SK-N-SH (cell line): ENCODE measurements at regions not wholly inside any gene's neighbourhood (a gene's known extent, or its start where the extent isn't known, plus 50 kb on each side); places are given as distances from the start of the nearest gene placed in this dataset.

Source experiments
- CTCF ChIA-PET: fragments of 300-600, 350-600 bp; formaldehyde crosslinking; extraction: SDS; loops from one replicate; lab custom pipeline; 2021; lab: Yijun Ruan, JAX
- POLR2A ChIA-PET: fragments of 350-600 bp; sonication (Branson Sonifier 250); formaldehyde crosslinking; extraction: SDS; loops from one replicate; lab custom pipeline; 2020; ENCODE audit warnings: antibody characterized with exemption, inconsistent platforms; lab: Yijun Ruan, JAX
- DNase-seq: peaks from one replicate; pipeline ENCODE4 v3.0.0; 2012
- H2AFZ ChIP-seq: fragments of 200-600 bp; sonication (generic); 2 replicates; pipeline ENCODE4 v1.8.1; 2016; ENCODE audit warnings: antibody characterized with exemption, mild to moderate bottlenecking, low read depth
- H3F3A ChIP-seq: fragments of 200-600 bp; sonication (generic); replicated peaks from 2 replicates; pipeline ENCODE3; 2016; ENCODE audit warnings: antibody characterized with exemption, mild to moderate bottlenecking; ENCODE audit not compliant: insufficient read depth
- H3K27ac ChIP-seq, 2 experiments: fragments of 200-500 bp in 1 of 2; fragments of 200-600 bp in 1 of 2; sonication (Bioruptor generic) in 1 of 2; sonication (generic), shearing (Covaris generic) in 1 of 2; 2 replicates each; pipeline versions ENCODE4 v1.5.1 to v1.6.1; 2014 to 2016; ENCODE audit warnings: low read depth in 2 of 2, inconsistent platforms in 1 of 2, low read length in 1 of 2, mild to moderate bottlenecking in 1 of 2, mixed read lengths in 1 of 2
- H3K27me3 ChIP-seq: fragments of 200-600 bp; sonication (generic), shearing (Covaris generic); 2 replicates; pipeline ENCODE4 v1.6.1; 2016; ENCODE audit warnings: mixed run types; ENCODE audit not compliant: insufficient read depth
- H3K36me3 ChIP-seq, 2 experiments: fragments of 200-500 bp in 1 of 2; fragments of 200-600 bp in 1 of 2; sonication (Bioruptor generic) in 1 of 2; sonication (generic) in 1 of 2; replicated peaks in 1 of 2; 2 replicates each; pipeline versions ENCODE3 to v1.5.1; 2014 to 2016; ENCODE audit warnings: low read length in 1 of 2, mild to moderate bottlenecking in 1 of 2; ENCODE audit not compliant: insufficient read depth in 2 of 2, control insufficient read depth in 1 of 2
- H3K4me1 ChIP-seq, 2 experiments: fragments of 200-500 bp in 1 of 2; fragments of 200-600 bp in 1 of 2; sonication (Bioruptor generic) in 1 of 2; sonication (generic), shearing (Covaris generic) in 1 of 2; 2 replicates each; pipeline versions ENCODE4 v1.5.1 to v1.6.1; 2014 to 2016; ENCODE audit warnings: low read depth in 1 of 2, low read length in 1 of 2, mixed run types in 1 of 2; ENCODE audit not compliant: insufficient read depth in 2 of 2, control insufficient read depth in 1 of 2
- H3K4me2 ChIP-seq: fragments of 200-600 bp; sonication (generic), shearing (Covaris generic); 2 replicates; pipeline ENCODE4 v1.6.1; 2017; ENCODE audit warnings: mixed run types
- H3K4me3 ChIP-seq, 2 experiments: fragments of 200-500 bp in 1 of 2; fragments of 200-600 bp in 1 of 2; sonication (Bioruptor generic) in 1 of 2; sonication (generic), shearing (Covaris generic) in 1 of 2; 2 replicates each; pipeline versions ENCODE4 v1.5.1 to v1.8.1; 2014 to 2016; ENCODE audit warnings: low read depth in 2 of 2, inconsistent platforms in 1 of 2, low read length in 1 of 2, mild to moderate bottlenecking in 1 of 2, mixed read lengths in 1 of 2, moderate library complexity in 1 of 2
- H3K79me2 ChIP-seq: fragments of 200-600 bp; sonication (generic); 2 replicates; pipeline ENCODE4 v1.8.1; 2017; ENCODE audit warnings: mild to moderate bottlenecking; ENCODE audit not compliant: insufficient read depth
- H3K9ac ChIP-seq: fragments of 200-600 bp; sonication (generic); 2 replicates; pipeline ENCODE4 v1.6.1; 2017; ENCODE audit warnings: mixed run types
- H3K9me2 ChIP-seq: fragments of 200-600 bp; sonication (generic); 2 replicates; pipeline ENCODE4 v1.6.1; 2017; ENCODE audit warnings: mixed run types
- H3K9me3 ChIP-seq: fragments of 200-600 bp; sonication (generic); 2 replicates; pipeline ENCODE4 v1.6.1; 2017; ENCODE audit warnings: mixed run types, mild to moderate bottlenecking, moderate library complexity
- H4K20me1 ChIP-seq: fragments of 200-600 bp; sonication (generic); 2 replicates; pipeline ENCODE4 v1.6.1; 2017; ENCODE audit warnings: mild to moderate bottlenecking, mixed run types; ENCODE audit not compliant: insufficient read depth
- CHD2 ChIP-seq: fragments of 150-350 bp; IDR thresholded peaks from 2 replicates; pipeline ENCODE4 v1.6.1; 2018; ENCODE audit warnings: low read length; ENCODE audit not compliant: partially characterized antibody
- EZH2phosphoT487 ChIP-seq: fragments of 200-600 bp; sonication (generic); IDR thresholded peaks from 2 replicates; pipeline ENCODE4 v1.6.1; 2017; ENCODE audit warnings: low read depth, mixed run types, mild to moderate bottlenecking, antibody characterized with exemption, moderate library complexity, borderline replicate concordance
- FOSL2 ChIP-seq: IDR thresholded peaks from 2 replicates; pipeline ENCODE4 v1.4.0; 2012; ENCODE audit warnings: low read depth, mild to moderate bottlenecking, moderate library complexity, borderline replicate concordance
- FOXJ3 ChIP-seq: sonication (generic); formaldehyde crosslinking; IDR thresholded peaks from 2 replicates; pipeline ENCODE4 v1.5.1; 2020; ENCODE audit warnings: mild to moderate bottlenecking, missing genetic modification reagents
- FOXM1 ChIP-seq: IDR thresholded peaks from 2 replicates; pipeline ENCODE4 v1.4.0; 2012; ENCODE audit warnings: low read depth, mild to moderate bottlenecking
- IRF3 ChIP-seq: fragments of 150-350 bp; IDR thresholded peaks from 2 replicates; pipeline ENCODE4 v1.6.1; 2016; ENCODE audit warnings: mild to moderate bottlenecking, low read depth, low read length
- JUND ChIP-seq: IDR thresholded peaks from 2 replicates; pipeline ENCODE4 v1.4.0; 2012
- MEF2A ChIP-seq: IDR thresholded peaks from 2 replicates; pipeline ENCODE4 v1.4.0; 2012; ENCODE audit warnings: low read depth, borderline replicate concordance
- MXI1 ChIP-seq: IDR thresholded peaks from 2 replicates; pipeline ENCODE4 v1.6.1; 2012; ENCODE audit warnings: mild to moderate bottlenecking, low read depth, low read length, improper control_type of control experiment
- NFIC ChIP-seq: IDR thresholded peaks from 2 replicates; pipeline ENCODE4 v1.4.0; 2012; ENCODE audit warnings: borderline replicate concordance
- RAD21 ChIP-seq: IDR thresholded peaks from 2 replicates; pipeline ENCODE4 v1.6.1; 2012; ENCODE audit warnings: mild to moderate bottlenecking, low read length
- SIN3A ChIP-seq: IDR thresholded peaks from 2 replicates; pipeline ENCODE4 v1.6.1; 2012; ENCODE audit warnings: low read depth, mild to moderate bottlenecking, low read length, moderate library complexity, borderline replicate concordance
- SMC3 ChIP-seq: IDR thresholded peaks from 2 replicates; pipeline ENCODE4 v1.6.1; 2012; ENCODE audit warnings: low read depth, low read length, improper control_type of control experiment
- TCF12 ChIP-seq: IDR thresholded peaks from 2 replicates; pipeline ENCODE4 v1.4.0; 2012
- TEAD4 ChIP-seq: IDR thresholded peaks from 2 replicates; pipeline ENCODE4 v1.4.0; 2012; ENCODE audit warnings: mild to moderate bottlenecking, borderline replicate concordance; ENCODE audit not compliant: insufficient read depth
- USF1 ChIP-seq: IDR thresholded peaks from 2 replicates; pipeline ENCODE4 v1.4.0; 2012; ENCODE audit warnings: low read depth, borderline replicate concordance
- YY1 ChIP-seq: IDR thresholded peaks from 2 replicates; pipeline ENCODE4 v1.4.0; 2012; ENCODE audit warnings: low read depth, mild to moderate bottlenecking
- WGBS: methylation state at CpG from one replicate; pipeline ENCODE4 v1.1.6; 2017; ENCODE audit warnings: low lambda C conversion rate; 5-methylcytosine and 5-hydroxymethylcytosine counted together
- TF ChIP-seq, protein P1 (sequence below): IDR thresholded peaks from 2 replicates; pipeline ENCODE4 v1.4.0; 2012; ENCODE audit warnings: low read depth
- TF ChIP-seq, protein P2 (sequence below): fragments of 150-350 bp; IDR thresholded peaks from 2 replicates; pipeline ENCODE4 v1.6.1; 2017; ENCODE audit warnings: antibody characterized with exemption, low read length, low read depth, borderline replicate concordance
- TF ChIP-seq, protein P3 (sequence below): fragments of 200-600 bp; sonication (generic); IDR thresholded peaks from 2 replicates; pipeline ENCODE4 v1.6.1; 2017; ENCODE audit warnings: antibody characterized with exemption, mild to moderate bottlenecking, moderate library complexity
- TF ChIP-seq, protein P4 (sequence below): IDR thresholded peaks from 2 replicates; pipeline ENCODE4 v1.4.0; 2012; ENCODE audit warnings: low read depth, borderline replicate concordance

DNA sequence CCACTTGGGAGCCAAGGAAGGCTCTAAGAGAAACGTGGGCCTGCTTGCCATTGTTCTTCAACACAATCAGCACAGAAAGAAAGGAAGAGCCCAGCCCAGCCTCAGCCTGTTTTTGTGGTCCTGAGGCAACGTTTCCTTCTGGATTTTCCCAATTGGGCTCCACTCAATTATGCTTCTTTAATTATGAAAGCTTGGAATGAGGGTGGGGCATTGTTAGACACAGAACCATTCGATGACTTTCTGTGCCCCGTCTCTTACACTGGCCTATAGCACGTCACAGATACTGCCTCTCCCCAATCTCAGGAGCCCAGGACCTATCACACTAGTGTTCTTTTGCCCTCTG lies 207.4 kb downstream of the ZFP36L2 start:
- no peak overlapping the region for H3K9ac ChIP-seq
- no peaks in the 10 kb centered on the region for H3K9me3 ChIP-seq
- H3K27me3 ChIP-seq, result no peaks in the 10 kb centered on the region
- no peak overlapping the region for H2AFZ ChIP-seq
- H3K9me2 ChIP-seq, result no peaks in the 10 kb centered on the region
- H3K4me2 ChIP-seq, result no peak overlapping the region
- CTCF ChIA-PET, result interaction anchor here (0.6 to 2.8 kb wide), 4 partner anchors 160 to 466 kb away, joined by 3 to 12 read pairs (median 3); no protein-coding TSS in a partner anchor
- TF ChIP-seq SMC3, result no peak
- no peak for TF ChIP-seq YY1
- TF ChIP-seq NFIC, result no peak
- TF ChIP-seq TCF12, result no peak
- TF ChIP-seq FOXJ3, result no peak
- no peak for TF ChIP-seq RAD21
- TF ChIP-seq SIN3A, result no peak
- no peak for TF ChIP-seq CHD2
- TF ChIP-seq EZH2phosphoT487, result no peak
- TF ChIP-seq, protein P1, sequence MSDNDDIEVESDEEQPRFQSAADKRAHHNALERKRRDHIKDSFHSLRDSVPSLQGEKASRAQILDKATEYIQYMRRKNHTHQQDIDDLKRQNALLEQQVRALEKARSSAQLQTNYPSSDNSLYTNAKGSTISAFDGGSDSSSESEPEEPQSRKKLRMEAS, result no peak
- no peak for TF ChIP-seq TEAD4
- no peak for TF ChIP-seq FOSL2
- no peaks in the 10 kb centered on the region; a peak in 1 of 4 replicates for H3K4me1 ChIP-seq
- no peaks in the 10 kb centered on the region for H4K20me1 ChIP-seq
- no peaks in the 10 kb centered on the region for H3F3A ChIP-seq
- no peaks in the 10 kb centered on the region for H3K36me3 ChIP-seq
- POLR2A ChIA-PET, result no interaction called here
- 78% methylated on average over 5 of the region's 5 CpGs for WGBS
- H3K27ac ChIP-seq, result no peak overlapping the region
- no peak for DNase-seq
- no peaks in the 10 kb centered on the region for H3K79me2 ChIP-seq
- no peak overlapping the region for H3K4me3 ChIP-seq

DNA sequence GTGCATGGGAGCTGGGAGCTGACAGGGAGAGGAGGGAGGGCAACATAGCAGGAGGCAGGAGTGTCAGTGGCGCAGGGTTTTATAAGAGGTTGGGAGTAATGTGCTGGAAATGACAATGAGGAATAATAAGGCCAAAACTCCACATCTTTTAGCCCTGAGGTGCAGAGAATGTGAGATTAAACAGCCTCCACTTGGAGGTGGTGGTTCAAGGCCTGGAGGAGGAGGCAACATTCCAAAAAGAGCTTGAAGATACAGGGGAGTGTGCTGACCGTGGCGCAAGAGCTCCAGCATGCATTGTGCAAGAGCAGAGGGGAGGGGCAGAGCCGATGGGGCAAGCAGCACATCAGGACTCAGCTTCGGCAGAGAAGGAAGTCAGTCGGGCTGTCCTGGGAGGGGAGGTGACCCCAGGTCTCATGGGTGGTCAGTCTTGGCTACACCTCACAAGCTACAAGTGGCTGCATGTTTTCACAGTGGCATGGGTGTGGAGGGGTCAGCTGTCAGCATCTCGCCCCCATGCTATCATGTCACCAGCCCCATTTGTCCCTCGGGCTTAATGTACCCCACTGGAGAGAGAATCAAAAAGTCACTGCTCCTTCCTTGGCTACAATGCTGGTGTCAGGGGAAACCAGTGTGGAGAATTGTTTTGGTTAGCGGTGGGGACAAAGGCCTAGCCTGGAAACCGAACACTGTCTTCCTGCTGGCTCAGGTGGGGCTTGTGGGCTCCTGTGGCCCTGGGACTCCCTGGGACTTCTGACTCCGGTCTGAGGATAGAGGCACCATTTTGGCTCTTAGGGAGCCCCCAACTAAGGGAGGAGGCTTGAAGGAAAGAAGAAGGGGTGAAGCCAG lies 208.0 kb downstream of the ZFP36L2 start:
- Histone ChIP-seq H3K36me3 (no peaks in the 10 kb centered on the region), H4K20me1 (no peaks in the 10 kb centered on the region), H3K79me2 (no peaks in the 10 kb centered on the region), H3K9me2 (no peaks in the 10 kb centered on the region), H3K27me3 (no peaks in the 10 kb centered on the region), H3K4me3 (no peak overlapping the region), H3K9me3 (no peaks in the 10 kb centered on the region), H3F3A (no peaks in the 10 kb centered on the region), H3K9ac (no peak overlapping the region), H2AFZ (no peak overlapping the region), H3K4me1 (no peaks in the 10 kb centered on the region; a peak in 1 of 4 replicates), H3K4me2 (no peak overlapping the region), H3K27ac (no peak overlapping the region)
- ChIA-PET CTCF (interaction anchor here (0.8 to 2.8 kb wide), 7 partner anchors 11 to 524 kb away, joined by 3 to 12 read pairs (median 3); no protein-coding TSS in a partner anchor), POLR2A (interaction anchor here (1.2 kb wide), 1 partner anchor 209 kb away, joined by 3 read pairs; no protein-coding TSS in a partner anchor)
- TF ChIP-seq IRF3 (no peak), JUND (no peak), USF1 (no peak), MXI1 (no peak), SIN3A (no peak), CHD2 (no peak), TCF12 (no peak), MEF2A (no peak), FOXM1 (no peak), FOXJ3 (no peak)
- TF ChIP-seq, protein P2, sequence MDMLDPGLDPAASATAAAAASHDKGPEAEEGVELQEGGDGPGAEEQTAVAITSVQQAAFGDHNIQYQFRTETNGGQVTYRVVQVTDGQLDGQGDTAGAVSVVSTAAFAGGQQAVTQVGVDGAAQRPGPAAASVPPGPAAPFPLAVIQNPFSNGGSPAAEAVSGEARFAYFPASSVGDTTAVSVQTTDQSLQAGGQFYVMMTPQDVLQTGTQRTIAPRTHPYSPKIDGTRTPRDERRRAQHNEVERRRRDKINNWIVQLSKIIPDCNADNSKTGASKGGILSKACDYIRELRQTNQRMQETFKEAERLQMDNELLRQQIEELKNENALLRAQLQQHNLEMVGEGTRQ, result no peak
- TF ChIP-seq, protein P3, sequence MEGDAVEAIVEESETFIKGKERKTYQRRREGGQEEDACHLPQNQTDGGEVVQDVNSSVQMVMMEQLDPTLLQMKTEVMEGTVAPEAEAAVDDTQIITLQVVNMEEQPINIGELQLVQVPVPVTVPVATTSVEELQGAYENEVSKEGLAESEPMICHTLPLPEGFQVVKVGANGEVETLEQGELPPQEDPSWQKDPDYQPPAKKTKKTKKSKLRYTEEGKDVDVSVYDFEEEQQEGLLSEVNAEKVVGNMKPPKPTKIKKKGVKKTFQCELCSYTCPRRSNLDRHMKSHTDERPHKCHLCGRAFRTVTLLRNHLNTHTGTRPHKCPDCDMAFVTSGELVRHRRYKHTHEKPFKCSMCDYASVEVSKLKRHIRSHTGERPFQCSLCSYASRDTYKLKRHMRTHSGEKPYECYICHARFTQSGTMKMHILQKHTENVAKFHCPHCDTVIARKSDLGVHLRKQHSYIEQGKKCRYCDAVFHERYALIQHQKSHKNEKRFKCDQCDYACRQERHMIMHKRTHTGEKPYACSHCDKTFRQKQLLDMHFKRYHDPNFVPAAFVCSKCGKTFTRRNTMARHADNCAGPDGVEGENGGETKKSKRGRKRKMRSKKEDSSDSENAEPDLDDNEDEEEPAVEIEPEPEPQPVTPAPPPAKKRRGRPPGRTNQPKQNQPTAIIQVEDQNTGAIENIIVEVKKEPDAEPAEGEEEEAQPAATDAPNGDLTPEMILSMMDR, result no peak
- TF ChIP-seq, protein P4, sequence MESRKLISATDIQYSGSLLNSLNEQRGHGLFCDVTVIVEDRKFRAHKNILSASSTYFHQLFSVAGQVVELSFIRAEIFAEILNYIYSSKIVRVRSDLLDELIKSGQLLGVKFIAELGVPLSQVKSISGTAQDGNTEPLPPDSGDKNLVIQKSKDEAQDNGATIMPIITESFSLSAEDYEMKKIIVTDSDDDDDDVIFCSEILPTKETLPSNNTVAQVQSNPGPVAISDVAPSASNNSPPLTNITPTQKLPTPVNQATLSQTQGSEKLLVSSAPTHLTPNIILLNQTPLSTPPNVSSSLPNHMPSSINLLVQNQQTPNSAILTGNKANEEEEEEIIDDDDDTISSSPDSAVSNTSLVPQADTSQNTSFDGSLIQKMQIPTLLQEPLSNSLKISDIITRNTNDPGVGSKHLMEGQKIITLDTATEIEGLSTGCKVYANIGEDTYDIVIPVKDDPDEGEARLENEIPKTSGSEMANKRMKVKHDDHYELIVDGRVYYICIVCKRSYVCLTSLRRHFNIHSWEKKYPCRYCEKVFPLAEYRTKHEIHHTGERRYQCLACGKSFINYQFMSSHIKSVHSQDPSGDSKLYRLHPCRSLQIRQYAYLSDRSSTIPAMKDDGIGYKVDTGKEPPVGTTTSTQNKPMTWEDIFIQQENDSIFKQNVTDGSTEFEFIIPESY, result no peak
- 78% methylated on average over 11 of the region's 11 CpGs for WGBS
- DNase-seq, result no peak
